ENCODE measurements at regions not wholly inside any gene's neighbourhood (a gene's known extent, or its start where the extent isn't known, plus 50 kb on each side); places are given as distances from the start of the nearest gene placed in this dataset.
"Not testable (repeated sequence)": the region's sequence is repeated elsewhere in the genome, so short reads cannot be mapped to it uniquely, and the experiment has no call there.

DNA sequence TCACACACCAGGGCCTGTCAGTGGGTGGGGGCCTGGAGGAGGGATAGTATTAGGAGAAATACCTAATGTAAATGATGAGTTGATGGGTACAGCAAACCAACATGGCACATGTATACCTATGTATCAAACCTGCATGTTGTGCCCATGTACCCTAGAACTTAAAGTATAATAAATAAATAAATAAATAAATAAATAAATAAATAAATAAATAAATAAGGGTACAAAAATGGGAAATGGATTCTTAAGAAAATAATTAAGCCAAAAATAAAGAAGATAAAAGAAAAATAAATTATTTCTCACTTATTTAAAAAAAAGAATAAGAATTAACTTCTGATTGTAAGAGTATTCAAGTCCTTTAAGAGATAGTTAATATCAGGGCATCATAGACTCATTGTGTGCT lies 117.3 kb upstream of the API5 start:
- CTCF ChIA-PET (ENCODE audit: low intra/inter-chr PET ratio, low total read pairs); FAIRE-seq; H3K4me1 ChIP-seq (ENCODE audit: insufficient read depth, low read length); H4K20me1 ChIP-seq (ENCODE audit: insufficient read depth, low read length); H2AFZ ChIP-seq (ENCODE audit: low read length); intact Hi-C loops (cut with micrococcal nuclease; ENCODE audit: unreplicated experiment); H3K79me2 ChIP-seq (ENCODE audit: insufficient read depth, low read length); DNase-seq (ENCODE audit: low spot score); H3K9me3 ChIP-seq (ENCODE audit: low read length); H3K4me3 ChIP-seq (replicated peaks in 1 of 3; ENCODE audit: insufficient read depth in 1 of 3, low read depth in 2 of 3, low read length in 3 of 3); H3K27me3 ChIP-seq (ENCODE audit: control insufficient read depth in 1 of 2, insufficient read depth in 2 of 2, low read length in 2 of 2); H3K9ac ChIP-seq (ENCODE audit: insufficient read depth, low read depth, low read length); POLR2A ChIA-PET; in situ Hi-C loops (cut with HindIII; ENCODE audit: extremely low pct_ligation_motif_present, low pct_unique_long_range_greater_than_20kb); ATAC-seq; BruUV-seq (replicated peaks); H3K4me2 ChIP-seq (ENCODE audit: low read depth, low read length); H3K36me3 ChIP-seq (replicated peaks in 1 of 2; ENCODE audit: control insufficient read depth in 1 of 2, insufficient read depth in 2 of 2, low read length in 2 of 2); H3K27ac ChIP-seq (ENCODE audit: extremely low read length, insufficient read depth, low read length): not testable (repeated sequence)

DNA sequence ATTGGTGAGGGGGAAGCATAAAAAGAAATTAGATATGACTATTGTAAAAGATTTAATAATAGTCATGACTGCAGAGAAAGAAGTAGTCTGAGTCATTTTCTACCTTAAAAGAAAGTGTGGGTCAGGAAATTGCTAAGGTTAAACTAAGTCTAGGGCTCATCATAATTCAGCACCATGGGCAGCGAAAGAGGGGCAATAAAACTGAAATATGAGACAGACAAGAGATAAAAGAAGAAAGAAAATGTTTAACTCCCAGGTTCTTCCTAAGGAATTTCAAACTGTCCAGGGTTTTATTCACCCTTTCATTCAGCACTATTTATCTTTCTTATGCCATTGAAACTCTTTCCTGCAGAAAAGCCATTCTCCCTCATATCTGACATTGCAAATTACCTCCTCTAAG lies 114.4 kb upstream of the API5 start:
- H3K36me3 ChIP-seq (replicated peaks in 1 of 2; ENCODE audit: control insufficient read depth in 1 of 2, insufficient read depth in 2 of 2, low read length in 2 of 2) = no peaks in the 10 kb centered on the region
- H2AFZ ChIP-seq (ENCODE audit: low read length) = no peak overlapping the region
- H3K27me3 ChIP-seq (ENCODE audit: control insufficient read depth in 1 of 2, insufficient read depth in 2 of 2, low read length in 2 of 2) = no peaks in the 10 kb centered on the region
- H3K4me1 ChIP-seq (ENCODE audit: insufficient read depth, low read length) = no peaks in the 10 kb centered on the region
- no peak overlapping the region for H3K4me3 ChIP-seq (replicated peaks in 1 of 3; ENCODE audit: insufficient read depth in 1 of 3, low read depth in 2 of 3, low read length in 3 of 3)
- intact Hi-C loops (cut with micrococcal nuclease; ENCODE audit: unreplicated experiment) = no loop called here
- no peaks in the 10 kb centered on the region for H3K79me2 ChIP-seq (ENCODE audit: insufficient read depth, low read length)
- no peak overlapping the region for H3K4me2 ChIP-seq (ENCODE audit: low read depth, low read length)
- in situ Hi-C loops (cut with HindIII; ENCODE audit: extremely low pct_ligation_motif_present, low pct_unique_long_range_greater_than_20kb) = no loop called here
- BruUV-seq (replicated peaks) = no TSS peak
- ATAC-seq (no peak), FAIRE-seq (no peak), DNase-seq (ENCODE audit: low spot score) (no peak)
- POLR2A ChIA-PET = no interaction called here
- CTCF ChIA-PET (ENCODE audit: low intra/inter-chr PET ratio, low total read pairs) = no interaction called here
- TF ChIP-seq TOPORS (CRISPR knock-in tag; IDR thresholded peaks at IDR 0.05) (no peak), KDM4B (CRISPR knock-in tag; IDR thresholded peaks at IDR 0.05) (no peak), IRX3 (CRISPR knock-in tag; IDR thresholded peaks at IDR 0.05; ENCODE audit: borderline replicate concordance, low read depth) (no peak), ZFY (CRISPR knock-in tag; IDR thresholded peaks at IDR 0.05) (no peak), MIER2 (CRISPR knock-in tag; IDR thresholded peaks at IDR 0.05) (peak; percentile 74; the same call in 1 of the 2 replicates)
- TF ChIP-seq, protein P1, sequence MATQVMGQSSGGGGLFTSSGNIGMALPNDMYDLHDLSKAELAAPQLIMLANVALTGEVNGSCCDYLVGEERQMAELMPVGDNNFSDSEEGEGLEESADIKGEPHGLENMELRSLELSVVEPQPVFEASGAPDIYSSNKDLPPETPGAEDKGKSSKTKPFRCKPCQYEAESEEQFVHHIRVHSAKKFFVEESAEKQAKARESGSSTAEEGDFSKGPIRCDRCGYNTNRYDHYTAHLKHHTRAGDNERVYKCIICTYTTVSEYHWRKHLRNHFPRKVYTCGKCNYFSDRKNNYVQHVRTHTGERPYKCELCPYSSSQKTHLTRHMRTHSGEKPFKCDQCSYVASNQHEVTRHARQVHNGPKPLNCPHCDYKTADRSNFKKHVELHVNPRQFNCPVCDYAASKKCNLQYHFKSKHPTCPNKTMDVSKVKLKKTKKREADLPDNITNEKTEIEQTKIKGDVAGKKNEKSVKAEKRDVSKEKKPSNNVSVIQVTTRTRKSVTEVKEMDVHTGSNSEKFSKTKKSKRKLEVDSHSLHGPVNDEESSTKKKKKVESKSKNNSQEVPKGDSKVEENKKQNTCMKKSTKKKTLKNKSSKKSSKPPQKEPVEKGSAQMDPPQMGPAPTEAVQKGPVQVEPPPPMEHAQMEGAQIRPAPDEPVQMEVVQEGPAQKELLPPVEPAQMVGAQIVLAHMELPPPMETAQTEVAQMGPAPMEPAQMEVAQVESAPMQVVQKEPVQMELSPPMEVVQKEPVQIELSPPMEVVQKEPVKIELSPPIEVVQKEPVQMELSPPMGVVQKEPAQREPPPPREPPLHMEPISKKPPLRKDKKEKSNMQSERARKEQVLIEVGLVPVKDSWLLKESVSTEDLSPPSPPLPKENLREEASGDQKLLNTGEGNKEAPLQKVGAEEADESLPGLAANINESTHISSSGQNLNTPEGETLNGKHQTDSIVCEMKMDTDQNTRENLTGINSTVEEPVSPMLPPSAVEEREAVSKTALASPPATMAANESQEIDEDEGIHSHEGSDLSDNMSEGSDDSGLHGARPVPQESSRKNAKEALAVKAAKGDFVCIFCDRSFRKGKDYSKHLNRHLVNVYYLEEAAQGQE (IDR thresholded peaks at IDR 0.05; ENCODE audit: borderline replicate concordance in 1 of 2, low read depth in 1 of 2, low read length in 2 of 2) = peak in 1 of 2 experiments; percentile 86; a peak in 3 of 4 replicates
- TF ChIP-seq, protein P2, sequence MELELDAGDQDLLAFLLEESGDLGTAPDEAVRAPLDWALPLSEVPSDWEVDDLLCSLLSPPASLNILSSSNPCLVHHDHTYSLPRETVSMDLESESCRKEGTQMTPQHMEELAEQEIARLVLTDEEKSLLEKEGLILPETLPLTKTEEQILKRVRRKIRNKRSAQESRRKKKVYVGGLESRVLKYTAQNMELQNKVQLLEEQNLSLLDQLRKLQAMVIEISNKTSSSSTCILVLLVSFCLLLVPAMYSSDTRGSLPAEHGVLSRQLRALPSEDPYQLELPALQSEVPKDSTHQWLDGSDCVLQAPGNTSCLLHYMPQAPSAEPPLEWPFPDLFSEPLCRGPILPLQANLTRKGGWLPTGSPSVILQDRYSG (CRISPR knock-in tag; IDR thresholded peaks at IDR 0.05) = no peak
- H4K20me1 ChIP-seq (ENCODE audit: insufficient read depth, low read length) = no peaks in the 10 kb centered on the region
- WGBS (ENCODE audit: low lambda C conversion rate) = 4% methylated on average over 1 of the region's 1 CpG
- H3K9ac ChIP-seq (ENCODE audit: insufficient read depth, low read depth, low read length) = no peak overlapping the region
- no peak overlapping the region for H3K27ac ChIP-seq (ENCODE audit: extremely low read length, insufficient read depth, low read length)
- H3K9me3 ChIP-seq (ENCODE audit: low read length) = no peaks in the 10 kb centered on the region
